Peyer's patch (tissue), 4 donors: ENCODE measurements at regions not wholly inside any gene's neighbourhood (a gene's known extent, or its start where the extent isn't known, plus 50 kb on each side); places are given as distances from the start of the nearest gene placed in this dataset.

ENCODE experiments used
- DNase-seq, 3 donors: peaks; one replicate each; pipeline ENCODE4 v3.0.0-alpha.2; 2017 to 2019
- H3K27ac ChIP-seq, 4 donors: fragments of 200-600 bp; sonication (generic); one replicate each; pipeline ENCODE4 v1.5.1; 2016 to 2019
- H3K27me3 ChIP-seq, 2 donors: fragments of 200-600 bp; sonication (generic); one replicate each; pipeline ENCODE4 v1.5.1; 2019
- H3K36me3 ChIP-seq, 3 donors: fragments of 200-600 bp; sonication (generic); one replicate each; pipeline ENCODE4 v1.5.1; 2016 to 2019
- H3K4me1 ChIP-seq, 4 donors: fragments of 200-600 bp; sonication (generic); one replicate each; pipeline ENCODE4 v1.5.1; 2016 to 2019
- H3K4me3 ChIP-seq, 4 donors: fragments of 200-600 bp; sonication (generic); 1 replicate in 3 of 4; 2 replicates in 1 of 4; pipeline ENCODE4 v1.5.1; 2016 to 2019; ENCODE audit warnings: mild to moderate bottlenecking in 1 of 4
- H3K9me3 ChIP-seq, 4 donors: fragments of 200-600 bp; sonication (generic); one replicate each; pipeline ENCODE4 v1.5.1; 2016 to 2019; ENCODE audit warnings: mild to moderate bottlenecking in 1 of 4
- CTCF ChIP-seq, 6 experiments: fragments of 450-650 bp in 4 of 6; fragments of 200-600 bp in 2 of 6; sonication (generic) in 1 of 6; IDR thresholded peaks; one replicate each; pipeline ENCODE4 v1.5.1; 2017 to 2019; ENCODE audit warnings: antibody characterized with exemption in 6 of 6, mild to moderate bottlenecking in 3 of 6, moderate library complexity in 1 of 6
- POLR2A ChIP-seq, 2 donors: fragments of 450-650 bp; IDR thresholded peaks; one replicate each; pipeline ENCODE4 v1.5.1; 2017; ENCODE audit warnings: antibody characterized with exemption in 2 of 2, mild to moderate bottlenecking in 2 of 2, moderate library complexity in 2 of 2

GRCh38 chr6:147769496-147770087 is 261.1 kb downstream of the SAMD5 start:
- H3K27ac ChIP-seq = no peak overlapping the region
- H3K4me1 ChIP-seq = no peaks in the 10 kb centered on the region
- no peak for TF ChIP-seq CTCF (IDR thresholded peaks at IDR 0.05)
- no peak for TF ChIP-seq POLR2A (IDR thresholded peaks at IDR 0.05)
- H3K36me3 ChIP-seq = no peaks in the 10 kb centered on the region
- no peaks in the 10 kb centered on the region for H3K9me3 ChIP-seq
- no peak overlapping the region for H3K4me3 ChIP-seq
- no peaks in the 10 kb centered on the region for H3K27me3 ChIP-seq
- no peak for DNase-seq

- H3K27ac ChIP-seq = no peak overlapping the region
- DNase-seq = no peak
- H3K4me1 ChIP-seq = no peaks in the 10 kb centered on the region
- H3K36me3 ChIP-seq = no peaks in the 10 kb centered on the region
- no peak for TF ChIP-seq POLR2A (IDR thresholded peaks at IDR 0.05)
- no peak for TF ChIP-seq CTCF (IDR thresholded peaks at IDR 0.05)
- no peaks in the 10 kb centered on the region for H3K27me3 ChIP-seq
- H3K9me3 ChIP-seq = no peaks in the 10 kb centered on the region
- no peak overlapping the region for H3K4me3 ChIP-seq
Observed at GRCh38 chr6:147770221-147770620, 261.7 kb downstream of the SAMD5 start.

GRCh38 chr6:147772724-147773123 is 264.2 kb downstream of the SAMD5 start:
- H3K4me3 ChIP-seq = no peak overlapping the region
- H3K27ac ChIP-seq = no peak overlapping the region
- H3K4me1 ChIP-seq = no peaks in the 10 kb centered on the region
- no peak for TF ChIP-seq CTCF (IDR thresholded peaks at IDR 0.05)
- no peak for TF ChIP-seq POLR2A (IDR thresholded peaks at IDR 0.05)
- no peaks in the 10 kb centered on the region for H3K27me3 ChIP-seq
- H3K9me3 ChIP-seq = no peaks in the 10 kb centered on the region
- H3K36me3 ChIP-seq = no peaks in the 10 kb centered on the region
- DNase-seq = no peak

- no peak for DNase-seq
- H3K27me3 ChIP-seq = no peaks in the 10 kb centered on the region
- no peaks in the 10 kb centered on the region for H3K9me3 ChIP-seq
- H3K27ac ChIP-seq = no peak overlapping the region
- no peak for TF ChIP-seq POLR2A (IDR thresholded peaks at IDR 0.05)
- peak in 1 of 6 experiments; percentile 5 for TF ChIP-seq CTCF (IDR thresholded peaks at IDR 0.05)
- no peaks in the 10 kb centered on the region for H3K4me1 ChIP-seq
- no peak overlapping the region for H3K4me3 ChIP-seq
- no peaks in the 10 kb centered on the region for H3K36me3 ChIP-seq
Observed at GRCh38 chr6:147774856-147775255, 266.4 kb downstream of the SAMD5 start.

GRCh38 chr6:147776631-147777213 is 268.2 kb downstream of the SAMD5 start:
- no peak for DNase-seq
- TF ChIP-seq CTCF (IDR thresholded peaks at IDR 0.05) (no peak), POLR2A (IDR thresholded peaks at IDR 0.05) (no peak)
- no peaks in the 10 kb centered on the region for H3K4me1 ChIP-seq
- H3K27me3 ChIP-seq = no peaks in the 10 kb centered on the region
- H3K4me3 ChIP-seq = no peak overlapping the region
- H3K9me3 ChIP-seq = no peaks in the 10 kb centered on the region
- no peak overlapping the region for H3K27ac ChIP-seq
- H3K36me3 ChIP-seq = no peaks in the 10 kb centered on the region
